Neural progenitor cell (in vitro differentiated cells): ENCODE measurements at regions not wholly inside any gene's neighbourhood (a gene's known extent, or its start where the extent isn't known, plus 50 kb on each side); places are given as distances from the start of the nearest gene placed in this dataset.

Source experiments
- DNase-seq: peaks from one replicate; pipeline ENCODE4 v3.0.0-alpha.2; 2016; ENCODE audit warnings: low spot score
- H2AFZ ChIP-seq: fragments of 200-600 bp; sonication (generic); replicated peaks from 2 replicates; pipeline ENCODE4 v1.6.1; 2016; ENCODE audit warnings: antibody characterized with exemption
- H3F3A ChIP-seq: fragments of 200-600 bp; sonication (generic); 2 replicates; pipeline ENCODE4 v1.6.1; 2016; ENCODE audit warnings: antibody characterized with exemption, low read depth
- H3K27ac ChIP-seq: fragments of 200-600 bp; sonication (generic); 2 replicates; pipeline ENCODE4 v1.5.1; 2016; ENCODE audit warnings: mild to moderate bottlenecking
- H3K27me3 ChIP-seq: fragments of 200-600 bp; sonication (generic); 2 replicates; pipeline ENCODE4 v1.6.1; 2016; ENCODE audit warnings: mild to moderate bottlenecking, moderate library complexity
- H3K36me3 ChIP-seq: fragments of 200-600 bp; sonication (generic); 2 replicates; pipeline ENCODE4 v1.5.1; 2016
- H3K4me1 ChIP-seq: fragments of 200-600 bp; sonication (generic); 2 replicates; pipeline ENCODE4 v1.6.1; 2016; ENCODE audit warnings: mixed run types
- H3K4me2 ChIP-seq: fragments of 200-600 bp; sonication (generic); 2 replicates; pipeline ENCODE4 v1.6.1; 2016
- H3K4me3 ChIP-seq: fragments of 200-600 bp; sonication (generic); 2 replicates; pipeline ENCODE4 v1.5.1; 2016
- H3K79me2 ChIP-seq: fragments of 200-600 bp; sonication (generic); 2 replicates; pipeline ENCODE4 v1.6.1; 2016; ENCODE audit warnings: low read depth
- H3K9ac ChIP-seq: fragments of 200-600 bp; sonication (generic); 2 replicates; pipeline ENCODE4 v1.6.1; 2016
- H3K9me3 ChIP-seq: fragments of 200-600 bp; sonication (generic); 2 replicates; pipeline ENCODE4 v1.5.1; 2016; ENCODE audit warnings: low read depth
- H4K20me1 ChIP-seq: fragments of 200-600 bp; sonication (generic); 2 replicates; pipeline ENCODE4 v1.6.1; 2016; ENCODE audit warnings: low read depth
- H3K27ac Mint-ChIP-seq: 3 replicates; pipeline ENCODE4 v1.8.0; 2021; ENCODE audit warnings: mixed read lengths
- H3K27me3 Mint-ChIP-seq: 2 replicates; pipeline ENCODE4 v1.8.0; 2022; ENCODE audit warnings: low read depth, mild to moderate bottlenecking, inconsistent platforms, moderate library complexity, mixed read lengths; ENCODE audit not compliant: insufficient read depth
- H3K36me3 Mint-ChIP-seq: 3 replicates; pipeline ENCODE4 v1.8.0; 2021; ENCODE audit warnings: mixed read lengths
- H3K4me1 Mint-ChIP-seq: 3 replicates; pipeline ENCODE4 v1.8.0; 2021; ENCODE audit warnings: mixed read lengths
- H3K4me3 Mint-ChIP-seq: 3 replicates; pipeline ENCODE4 v1.8.0; 2021; ENCODE audit warnings: mild to moderate bottlenecking, moderate library complexity, mixed read lengths
- H3K9me3 Mint-ChIP-seq: 3 replicates; pipeline ENCODE4 v1.8.0; 2020; ENCODE audit warnings: mixed read lengths
- EZH2 ChIP-seq: fragments of 200-600 bp; sonication (generic); IDR thresholded peaks from 2 replicates; pipeline ENCODE4 v1.6.1; 2017; ENCODE audit warnings: antibody characterized with exemption, mild to moderate bottlenecking, moderate library complexity
- EZH2phosphoT487 ChIP-seq: fragments of 200-600 bp; sonication (generic); IDR thresholded peaks from 2 replicates; pipeline ENCODE4 v1.6.1; 2017; ENCODE audit warnings: antibody characterized with exemption
- TF ChIP-seq, protein P1 (sequence below): fragments of 200-600 bp; sonication (generic); IDR thresholded peaks from 2 replicates; pipeline ENCODE4 v1.5.1; 2017; ENCODE audit warnings: antibody characterized with exemption, mild to moderate bottlenecking

DNA sequence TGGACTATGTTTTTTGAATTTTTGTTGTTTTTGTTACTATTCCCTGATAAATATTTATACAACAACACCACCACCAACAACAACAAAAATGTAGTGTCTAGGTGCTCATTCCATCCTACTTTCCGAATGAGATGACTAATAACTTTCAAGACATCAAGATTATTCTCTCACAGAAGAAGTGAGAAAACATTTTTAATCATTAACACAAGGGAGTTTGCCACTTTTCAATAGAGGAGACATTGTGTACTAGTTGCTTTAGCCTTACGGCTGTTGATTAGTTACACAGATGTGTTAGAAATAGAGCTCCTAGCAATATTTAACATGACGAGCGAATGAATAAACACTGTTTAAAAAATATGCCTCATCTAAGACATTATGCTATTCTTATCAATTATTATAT lies 898.8 kb downstream of the C4orf33 start:
- no peak overlapping the region for H3K9ac ChIP-seq
- TF ChIP-seq EZH2 (no peak), EZH2phosphoT487 (no peak)
- TF ChIP-seq, protein P1, sequence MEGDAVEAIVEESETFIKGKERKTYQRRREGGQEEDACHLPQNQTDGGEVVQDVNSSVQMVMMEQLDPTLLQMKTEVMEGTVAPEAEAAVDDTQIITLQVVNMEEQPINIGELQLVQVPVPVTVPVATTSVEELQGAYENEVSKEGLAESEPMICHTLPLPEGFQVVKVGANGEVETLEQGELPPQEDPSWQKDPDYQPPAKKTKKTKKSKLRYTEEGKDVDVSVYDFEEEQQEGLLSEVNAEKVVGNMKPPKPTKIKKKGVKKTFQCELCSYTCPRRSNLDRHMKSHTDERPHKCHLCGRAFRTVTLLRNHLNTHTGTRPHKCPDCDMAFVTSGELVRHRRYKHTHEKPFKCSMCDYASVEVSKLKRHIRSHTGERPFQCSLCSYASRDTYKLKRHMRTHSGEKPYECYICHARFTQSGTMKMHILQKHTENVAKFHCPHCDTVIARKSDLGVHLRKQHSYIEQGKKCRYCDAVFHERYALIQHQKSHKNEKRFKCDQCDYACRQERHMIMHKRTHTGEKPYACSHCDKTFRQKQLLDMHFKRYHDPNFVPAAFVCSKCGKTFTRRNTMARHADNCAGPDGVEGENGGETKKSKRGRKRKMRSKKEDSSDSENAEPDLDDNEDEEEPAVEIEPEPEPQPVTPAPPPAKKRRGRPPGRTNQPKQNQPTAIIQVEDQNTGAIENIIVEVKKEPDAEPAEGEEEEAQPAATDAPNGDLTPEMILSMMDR = no peak
- H2AFZ ChIP-seq = no peak overlapping the region
- no peaks in the 10 kb centered on the region for H3K36me3 Mint-ChIP-seq
- no peak for DNase-seq
- no peaks in the 10 kb centered on the region for H3K27me3 Mint-ChIP-seq
- no peaks in the 10 kb centered on the region for H3K4me1 Mint-ChIP-seq
- no peaks in the 10 kb centered on the region for H3K79me2 ChIP-seq
- no peaks in the 10 kb centered on the region for H3K27me3 ChIP-seq
- no peaks in the 10 kb centered on the region for H3K9me3 ChIP-seq
- no peak overlapping the region for H3K4me2 ChIP-seq
- no peaks in the 10 kb centered on the region for H3K4me1 ChIP-seq
- no peak overlapping the region for H3K27ac Mint-ChIP-seq
- no peaks in the 10 kb centered on the region for H4K20me1 ChIP-seq
- peaks cover 5% of the 10 kb centered on the region for H3K9me3 Mint-ChIP-seq
- no peaks in the 10 kb centered on the region for H3F3A ChIP-seq
- no peak overlapping the region for H3K27ac ChIP-seq
- no peak overlapping the region for H3K4me3 ChIP-seq
- no peak overlapping the region for H3K4me3 Mint-ChIP-seq
- H3K36me3 ChIP-seq = no peaks in the 10 kb centered on the region

DNA sequence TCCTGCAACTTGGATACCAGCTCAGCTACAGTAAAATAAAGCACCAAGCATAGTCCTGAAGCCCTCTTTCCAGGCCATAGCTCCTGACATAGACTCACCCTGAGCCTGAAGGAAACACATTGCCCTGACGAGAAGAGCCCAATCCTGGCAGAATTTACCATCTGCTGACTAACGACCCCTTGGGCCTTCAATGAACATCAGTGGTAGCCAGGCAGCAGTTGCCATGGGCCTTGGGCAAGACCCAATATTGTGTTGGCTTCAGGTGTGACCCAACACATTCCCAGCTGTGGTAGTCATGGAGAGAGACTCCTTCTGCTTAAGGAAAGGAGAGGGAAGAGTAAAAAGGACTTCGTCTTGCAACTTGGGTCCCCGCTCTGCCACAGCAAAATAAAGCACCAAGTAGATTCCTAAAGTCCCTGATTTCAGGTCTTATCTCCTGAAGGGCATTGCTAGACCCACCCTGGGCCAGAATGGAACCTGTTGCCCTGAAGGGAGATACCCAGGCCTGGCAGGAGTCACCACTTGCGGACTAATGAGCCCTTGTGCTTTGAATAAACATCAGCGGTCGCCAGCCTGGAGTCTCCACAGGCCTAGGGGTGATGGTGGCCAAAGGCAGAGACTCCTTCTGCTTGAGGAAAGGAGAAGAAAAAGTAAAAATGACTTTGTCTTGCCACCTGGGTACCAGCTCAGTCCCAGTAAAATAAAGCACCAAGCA lies 902.6 kb downstream of the C4orf33 start:
- Histone ChIP-seq H3K4me1 (no peaks in the 10 kb centered on the region), H4K20me1 (no peaks in the 10 kb centered on the region), H3K4me3 (no peak overlapping the region), H3K9me3 (no peaks in the 10 kb centered on the region), H3K4me2 (no peak overlapping the region), H3K27me3 (no peaks in the 10 kb centered on the region), H3K36me3 (no peaks in the 10 kb centered on the region), H3K79me2 (no peaks in the 10 kb centered on the region), H3K9ac (no peak overlapping the region), H3F3A (no peaks in the 10 kb centered on the region), H3K27ac (no peak overlapping the region), H2AFZ (no peak overlapping the region)
- Mint-ChIP-seq H3K9me3 (peaks cover 9% of the 10 kb centered on the region), H3K27me3 (no peaks in the 10 kb centered on the region), H3K4me3 (no peak overlapping the region), H3K27ac (no peak overlapping the region), H3K36me3 (no peaks in the 10 kb centered on the region), H3K4me1 (no peaks in the 10 kb centered on the region)
- TF ChIP-seq, protein P1 = no peak
- TF ChIP-seq EZH2 (no peak), EZH2phosphoT487 (no peak)
- DNase-seq = no peak

DNA sequence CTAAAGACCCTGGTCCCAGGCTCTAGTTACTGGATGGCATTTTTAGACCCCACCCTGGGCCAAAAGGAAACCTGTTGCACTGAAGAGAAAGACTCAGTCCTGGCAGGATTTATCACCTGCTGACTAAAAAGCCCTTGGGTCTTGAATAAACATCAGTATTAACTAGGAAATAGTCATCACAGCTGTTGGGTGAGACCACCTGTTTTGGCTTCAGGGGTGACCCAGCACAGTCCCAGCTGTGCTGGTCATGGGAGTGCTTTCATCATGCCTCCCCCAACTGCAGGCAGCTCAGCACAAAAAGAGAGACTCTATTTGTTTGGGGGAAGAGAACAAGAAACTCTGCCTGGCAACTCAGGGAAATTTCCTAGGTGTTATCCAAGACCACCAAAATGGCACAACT lies 903.2 kb downstream of the C4orf33 start:
- no peaks in the 10 kb centered on the region for H3K36me3 Mint-ChIP-seq
- TF ChIP-seq, protein P1 = no peak
- no peak for TF ChIP-seq EZH2
- Histone ChIP-seq H3K79me2 (no peaks in the 10 kb centered on the region), H3K27me3 (no peaks in the 10 kb centered on the region), H3K4me3 (no peak overlapping the region), H3K4me2 (no peak overlapping the region), H3K27ac (no peak overlapping the region), H3F3A (no peaks in the 10 kb centered on the region), H4K20me1 (no peaks in the 10 kb centered on the region), H2AFZ (no peak overlapping the region), H3K4me1 (no peaks in the 10 kb centered on the region), H3K36me3 (no peaks in the 10 kb centered on the region), H3K9ac (no peak overlapping the region), H3K9me3 (no peaks in the 10 kb centered on the region)
- no peaks in the 10 kb centered on the region for H3K4me1 Mint-ChIP-seq
- peaks cover 9% of the 10 kb centered on the region for H3K9me3 Mint-ChIP-seq
- no peak overlapping the region for H3K27ac Mint-ChIP-seq
- H3K27me3 Mint-ChIP-seq = no peaks in the 10 kb centered on the region
- DNase-seq = no peak
- no peak overlapping the region for H3K4me3 Mint-ChIP-seq
